NOMO-1 treated with dmso at 0.1 percent for 144 hours (cell line): ENCODE measurements at regions not wholly inside any gene's neighbourhood (a gene's known extent, or its start where the extent isn't known, plus 50 kb on each side); places are given as distances from the start of the nearest gene placed in this dataset.

ENCODE experiments used
- DNase-seq: peaks from one replicate; lab custom pipeline; 2025; ENCODE audit not compliant: unreplicated experiment; lab: John Stamatoyannopoulos, UW

DNA sequence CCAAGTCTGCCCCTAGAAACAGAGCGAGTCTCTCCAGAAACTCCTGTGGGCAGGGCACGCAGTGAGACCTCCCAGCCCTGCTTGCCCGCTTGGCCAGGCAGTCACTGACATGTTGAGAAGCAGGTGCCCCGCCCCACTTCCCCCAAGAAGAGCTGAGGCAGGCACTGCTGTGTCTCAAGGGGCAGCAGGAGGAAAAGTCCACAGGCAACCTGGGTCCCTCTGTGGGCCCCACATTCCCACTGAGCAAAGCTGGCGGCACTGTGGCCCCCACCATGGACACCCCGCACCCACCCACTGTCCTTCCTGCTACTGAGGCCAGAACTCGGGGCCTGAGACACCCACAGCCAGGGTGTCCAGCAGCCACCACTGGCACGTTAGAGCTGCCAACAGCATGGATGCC is 137.3 kb upstream of the NKX1-1 start:
- DNase-seq, result no peak

DNA sequence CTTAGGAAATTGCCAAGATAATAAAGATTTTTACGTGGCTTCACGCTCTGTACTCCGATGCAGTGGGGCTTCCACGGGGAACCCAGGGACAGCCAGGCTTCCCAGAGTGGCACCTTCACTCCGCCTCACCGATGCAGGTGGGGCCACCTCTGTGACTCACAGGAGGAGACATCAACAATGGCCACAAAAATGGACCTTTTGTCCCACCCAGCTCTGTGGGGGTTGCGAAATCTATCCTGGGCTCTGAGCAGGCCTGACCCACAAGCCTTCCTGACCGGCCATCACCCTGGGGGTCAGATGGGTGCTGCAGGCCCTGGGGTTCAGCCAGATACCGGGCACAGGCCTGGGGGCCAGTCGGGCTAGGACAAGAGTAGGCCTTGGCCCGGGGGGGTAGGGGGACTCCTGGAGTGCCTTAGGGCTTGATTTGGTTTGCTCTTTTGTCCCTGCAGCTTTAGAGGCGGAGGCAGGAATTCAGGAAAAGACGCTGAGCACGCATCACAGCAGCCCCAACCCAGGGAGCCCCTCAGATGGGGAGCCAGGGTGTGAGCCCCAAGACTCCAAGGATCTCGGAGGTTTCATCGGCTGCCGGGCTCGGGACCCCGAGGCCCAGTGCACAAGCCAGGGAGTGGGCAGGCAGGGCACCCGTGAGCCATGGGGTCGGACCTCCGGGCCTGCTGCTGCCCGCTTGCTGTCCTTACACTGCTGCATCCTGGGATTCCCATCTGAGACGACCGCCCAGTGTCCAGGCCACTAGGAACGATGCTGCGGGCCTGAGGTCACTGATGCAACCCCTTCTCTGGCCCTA is 136.5 kb upstream of the NKX1-1 start:
- no peak for DNase-seq

DNA sequence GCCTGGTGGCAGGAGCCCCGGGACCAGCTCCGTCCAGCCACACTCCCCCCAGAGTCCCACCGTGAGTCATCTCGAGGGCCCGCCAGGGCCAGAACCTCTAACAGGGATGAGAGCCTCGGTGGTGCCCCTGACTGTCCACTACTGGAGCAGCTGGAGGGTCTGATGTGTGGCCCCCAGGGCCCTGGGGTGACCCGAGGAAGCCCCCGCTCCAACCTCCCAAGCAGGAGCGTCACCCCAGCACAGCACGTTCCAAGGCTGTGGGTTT is 135.9 kb upstream of the NKX1-1 start:
- DNase-seq, result no peak

DNA sequence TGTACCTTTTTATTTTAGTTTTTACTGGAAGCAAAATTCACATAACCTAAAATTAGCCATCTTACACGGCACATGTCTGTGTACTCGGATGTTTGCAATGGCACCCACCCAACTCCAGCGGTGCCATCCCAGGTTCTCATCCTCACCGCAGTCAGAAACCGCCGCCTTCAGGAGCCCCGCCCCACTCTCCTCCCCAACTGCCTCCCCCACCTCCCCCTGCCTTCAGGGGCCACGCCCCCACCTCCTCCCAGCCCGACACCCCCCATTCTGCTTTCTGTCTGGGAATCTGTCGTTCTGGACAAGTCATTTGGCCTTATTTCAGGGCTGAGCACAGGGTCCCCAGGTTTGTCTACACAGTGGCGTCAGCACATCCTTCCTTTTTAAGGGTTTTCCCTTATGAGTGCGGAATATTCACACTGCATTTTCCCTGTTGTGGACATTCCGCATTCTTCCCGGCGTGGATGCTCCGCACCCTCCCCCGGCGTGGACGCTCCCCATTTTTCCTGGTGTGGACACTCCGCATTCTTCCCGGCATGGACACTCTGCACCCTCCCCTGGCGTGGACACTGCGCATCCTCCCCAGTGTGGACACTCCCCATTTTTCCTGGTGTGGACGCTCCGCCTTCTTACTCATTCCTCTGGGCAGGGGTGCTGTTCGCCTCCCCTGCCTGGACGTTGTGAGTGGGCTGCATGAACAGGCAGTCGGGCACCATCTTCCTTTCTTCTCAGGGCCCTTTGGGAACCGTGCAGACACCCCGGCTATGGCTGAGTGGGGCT is 135.4 kb upstream of the NKX1-1 start:
- no peak for DNase-seq

DNA sequence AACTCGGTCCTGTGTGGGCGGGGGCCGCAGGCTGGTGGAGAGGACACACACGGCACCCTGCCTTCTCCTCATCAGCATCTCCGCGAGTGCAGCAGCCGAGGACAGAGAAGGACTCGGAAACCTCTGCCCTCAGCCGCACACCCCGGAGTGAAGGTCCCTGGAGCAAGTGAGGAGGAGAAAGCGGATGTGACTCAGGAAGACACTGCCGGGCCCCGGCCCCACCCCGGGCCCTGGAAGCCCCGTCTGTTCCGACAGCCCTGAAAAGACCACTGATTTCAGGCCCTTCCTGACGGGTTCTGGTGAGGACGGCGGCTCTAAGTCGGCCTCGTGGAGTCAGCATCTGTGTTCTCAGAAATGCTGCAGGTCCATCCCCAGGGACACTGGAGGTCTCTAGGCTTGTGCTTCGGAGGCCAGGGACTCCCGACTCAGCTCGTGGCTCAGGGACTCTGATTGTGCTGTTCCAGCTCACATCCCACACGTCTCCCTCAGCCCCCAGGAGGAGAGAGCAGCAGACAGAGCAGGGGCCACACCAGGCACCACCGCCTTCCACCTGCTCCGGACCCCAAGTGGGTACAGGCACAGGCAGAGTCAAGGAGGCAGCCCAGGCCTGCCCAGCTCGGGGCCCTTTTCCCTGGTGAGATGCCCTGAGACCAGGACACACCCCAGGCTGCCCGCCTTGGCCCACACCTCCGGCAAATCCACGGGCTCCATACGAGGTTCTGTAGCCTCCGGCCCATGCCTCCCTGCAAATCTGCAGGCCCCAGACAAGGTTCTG is 134.5 kb upstream of the NKX1-1 start:
- DNase-seq, result no peak

DNA sequence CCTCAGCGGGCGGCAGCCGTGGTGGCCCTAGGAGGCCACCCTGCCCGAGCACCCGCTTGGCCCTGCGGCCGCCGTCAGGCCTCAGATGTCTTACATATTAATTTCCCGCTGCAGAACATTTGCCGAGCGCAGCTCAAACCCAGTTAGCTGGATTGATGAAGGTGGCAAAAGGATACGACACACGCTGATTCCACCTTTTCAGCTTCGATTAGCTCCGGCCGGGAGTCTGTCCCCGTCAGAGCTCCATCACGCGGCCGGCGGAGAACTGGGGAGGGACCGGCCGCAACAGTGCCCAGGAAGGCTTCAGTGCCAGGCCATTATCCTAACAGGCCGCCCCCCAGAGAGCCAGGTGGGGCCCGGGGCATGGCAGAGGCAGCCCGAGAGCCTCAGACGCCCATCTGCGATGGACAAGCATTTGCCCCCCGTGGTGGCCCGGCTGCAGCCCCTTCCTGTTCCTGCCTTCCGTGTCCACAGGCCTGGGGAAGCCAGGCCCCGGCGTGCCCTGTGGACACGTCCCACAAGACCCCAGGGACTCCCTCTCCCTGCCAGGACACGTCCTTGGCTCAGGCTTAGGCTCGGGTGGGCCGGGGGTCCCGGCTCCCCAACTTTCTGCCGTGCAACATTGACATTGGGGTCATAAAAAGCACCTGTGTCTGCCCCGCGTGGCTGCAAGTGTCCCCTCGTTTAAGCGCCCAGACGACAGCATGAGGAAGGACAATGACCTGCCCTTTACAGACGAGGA is 133.8 kb upstream of the NKX1-1 start:
- DNase-seq, result no peak

DNA sequence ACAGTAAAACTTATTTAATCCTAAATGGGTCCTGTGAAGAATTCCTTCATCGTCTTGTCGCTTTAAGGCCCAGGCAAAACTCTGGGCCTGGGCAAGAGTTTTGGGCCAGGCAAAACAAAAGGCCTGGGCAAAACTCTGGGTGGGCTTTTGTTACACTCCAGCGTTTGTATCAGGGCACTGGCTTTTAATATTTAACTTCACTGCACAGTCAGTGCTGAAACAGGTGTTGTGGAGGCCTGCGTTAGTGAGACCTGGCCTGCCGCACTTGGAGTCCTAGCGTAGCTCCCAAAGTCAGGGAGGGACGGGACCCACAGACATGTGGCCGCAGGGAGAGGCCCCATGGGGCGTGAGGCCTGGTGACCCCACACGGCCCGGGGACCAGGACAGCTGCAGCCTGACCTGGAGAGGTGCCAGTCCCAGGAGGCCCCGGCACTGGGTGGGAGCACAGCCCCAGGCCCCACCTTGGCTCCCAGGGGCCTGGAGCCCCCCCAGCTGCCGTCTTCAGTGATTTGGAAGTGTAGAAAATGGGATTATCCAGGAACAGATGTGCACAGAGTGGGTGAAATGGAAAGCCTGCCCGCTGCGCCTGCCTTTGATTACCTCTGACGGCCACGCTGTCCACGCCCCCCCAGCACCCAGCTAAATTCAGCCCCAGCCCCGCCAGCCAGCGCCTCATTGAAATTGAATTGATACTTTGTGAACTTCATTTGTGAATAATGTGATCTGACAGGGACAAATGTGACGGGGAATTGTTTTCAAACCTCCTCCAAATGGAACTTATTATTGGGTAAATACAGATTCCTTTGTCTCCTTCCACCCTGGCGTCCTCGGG is 132.9 kb upstream of the NKX1-1 start:
- DNase-seq, result no peak

DNA sequence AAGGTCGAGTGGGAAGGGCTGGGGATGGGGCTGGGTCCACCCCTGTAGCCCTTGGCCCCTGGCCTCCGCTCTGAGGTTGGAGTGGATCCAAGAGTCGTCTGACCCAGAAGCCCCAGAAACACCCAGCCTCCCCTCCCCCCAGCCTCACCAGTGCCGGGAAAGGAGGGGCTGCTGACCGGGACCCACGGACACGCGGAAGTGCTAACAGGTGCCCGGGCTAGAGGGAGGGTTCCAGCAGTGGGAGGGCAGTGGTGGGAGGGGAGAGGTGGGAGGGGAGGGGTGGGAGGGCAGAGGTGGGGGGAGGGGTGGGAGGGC is 131.8 kb upstream of the NKX1-1 start:
- no peak for DNase-seq

DNA sequence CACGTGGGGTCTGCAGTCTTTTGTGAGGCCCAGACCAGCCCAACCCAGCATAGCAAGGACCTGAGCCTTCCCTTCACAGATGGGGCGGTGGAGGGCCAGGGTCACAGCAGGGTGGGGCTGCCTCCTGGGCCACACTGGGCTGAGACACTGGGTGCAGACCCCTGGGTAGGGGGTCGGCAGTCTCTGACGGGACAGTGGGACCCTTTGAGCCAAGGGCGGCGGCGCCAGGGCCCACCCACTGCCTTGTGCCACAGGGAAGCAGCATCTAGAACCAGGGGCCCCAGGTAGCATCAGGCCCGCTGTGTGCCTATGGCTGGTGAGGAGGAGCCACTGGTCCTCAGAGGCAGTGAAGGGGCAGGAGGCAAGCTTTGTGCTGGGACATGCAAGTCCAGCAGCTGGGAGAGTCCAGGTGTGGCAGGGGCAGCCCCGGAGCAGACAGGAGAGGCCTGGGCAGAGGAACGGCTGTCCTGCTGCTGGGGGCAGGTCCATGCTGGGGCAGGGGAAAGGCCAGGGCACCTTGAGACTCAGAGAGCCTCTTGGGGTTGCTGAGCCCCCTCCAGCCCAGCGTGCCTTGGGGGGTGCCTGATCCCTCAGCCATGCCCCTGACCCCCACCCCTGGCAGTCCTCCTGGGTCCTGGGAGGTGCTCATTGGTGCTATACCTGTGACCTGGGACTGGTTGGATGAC is 131.3 kb upstream of the NKX1-1 start:
- DNase-seq, result no peak

DNA sequence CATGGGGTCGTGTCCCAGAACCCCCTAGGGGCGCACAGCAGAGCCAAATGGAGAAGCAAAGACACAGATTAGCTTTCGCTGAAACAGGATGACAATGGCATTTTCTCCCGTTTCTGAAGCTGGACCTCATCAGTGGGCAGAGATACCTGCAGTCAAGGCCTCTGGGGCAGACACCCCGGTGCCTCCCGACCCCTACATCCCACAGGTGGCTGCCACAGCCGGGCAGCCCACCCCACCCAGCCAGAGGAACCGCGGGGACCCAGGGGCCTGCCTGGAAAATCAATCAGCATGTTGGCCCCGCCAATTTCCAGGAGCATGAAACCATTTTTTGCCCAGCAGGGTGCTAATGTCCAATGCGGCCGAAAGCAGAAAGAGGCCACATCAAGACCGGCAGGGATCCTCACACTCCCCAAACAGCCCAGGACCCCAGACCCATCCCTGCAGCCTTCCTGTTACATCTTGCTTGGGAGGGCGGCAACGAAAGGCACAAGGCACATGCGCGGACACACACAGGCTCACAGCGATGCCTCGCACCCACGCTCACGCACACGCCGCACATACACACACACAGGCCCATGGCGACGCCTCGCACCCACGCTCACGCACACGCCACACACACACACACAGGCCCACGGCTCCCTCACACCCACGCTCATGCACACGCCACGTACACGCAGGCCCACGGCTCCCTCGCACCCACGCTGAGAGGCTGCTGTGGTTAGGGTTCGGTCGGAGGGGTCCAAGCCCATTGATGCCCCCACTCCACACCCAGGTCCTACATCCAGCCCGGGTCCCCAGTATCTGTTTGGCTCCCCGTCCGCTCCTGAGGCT is 130.6 kb upstream of the NKX1-1 start:
- DNase-seq, result no peak

DNA sequence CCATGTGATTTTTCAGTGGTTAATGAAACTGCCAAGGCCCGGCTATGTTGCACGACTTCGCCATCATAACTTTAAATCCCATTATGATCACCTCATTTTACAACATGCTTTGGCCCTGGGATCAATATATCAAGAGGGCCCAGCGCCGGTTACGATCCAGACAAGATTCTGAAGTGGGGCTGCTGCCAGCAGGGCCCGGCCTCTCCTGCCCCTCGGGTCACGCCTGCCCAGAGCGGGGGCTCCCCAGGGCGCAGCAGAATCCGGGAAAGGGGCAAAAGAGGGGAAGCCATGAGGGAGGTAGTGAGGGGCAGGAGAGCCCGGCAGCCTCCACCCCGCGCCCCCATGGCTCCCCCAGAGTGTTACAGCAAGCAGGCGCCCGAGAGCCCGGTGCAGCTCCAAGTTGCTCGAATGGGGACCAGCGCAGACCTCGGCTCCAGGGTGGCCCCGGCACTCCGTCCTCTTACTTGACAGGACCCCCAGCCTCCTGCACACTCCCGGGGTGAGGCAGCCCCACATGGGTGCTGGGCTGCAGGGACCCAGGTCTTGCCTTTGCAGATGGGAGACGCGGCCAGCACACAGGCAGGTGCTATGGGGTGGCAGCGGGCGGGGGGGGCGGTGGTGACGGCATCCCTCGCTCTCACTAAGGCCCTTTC is 129.8 kb upstream of the NKX1-1 start:
- DNase-seq, result no peak

DNA sequence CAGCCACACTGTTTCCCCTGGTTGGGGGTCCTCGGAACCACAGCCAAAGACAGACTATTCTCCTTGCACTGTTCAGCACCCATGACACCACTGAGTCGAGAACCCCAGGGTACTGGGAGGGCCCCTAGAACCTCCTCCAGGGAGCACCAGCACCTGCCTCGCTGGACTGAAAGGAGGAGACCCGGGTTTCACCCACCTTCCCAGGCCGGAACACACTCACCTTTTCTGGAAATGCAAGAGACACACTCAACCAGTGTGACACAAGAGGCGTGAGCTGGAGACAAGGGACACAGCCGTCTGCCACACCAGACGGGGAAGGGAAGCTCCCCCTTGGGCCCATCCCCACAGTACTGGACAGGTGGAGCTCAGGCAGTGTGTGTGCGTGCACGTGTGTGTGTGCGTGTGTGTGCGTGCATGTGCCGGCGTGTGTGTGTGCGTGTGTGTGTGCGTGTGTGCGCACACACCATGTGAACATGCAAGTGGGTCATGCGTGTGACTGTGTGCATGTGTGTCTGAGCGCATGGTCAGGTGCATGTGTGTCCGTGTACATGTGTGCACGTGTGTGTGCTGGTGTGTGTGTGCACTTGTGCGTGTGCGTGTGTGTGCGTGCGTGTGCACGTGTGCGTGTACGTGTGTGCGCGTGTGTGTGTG is 128.8 kb upstream of the NKX1-1 start:
- no peak for DNase-seq

DNA sequence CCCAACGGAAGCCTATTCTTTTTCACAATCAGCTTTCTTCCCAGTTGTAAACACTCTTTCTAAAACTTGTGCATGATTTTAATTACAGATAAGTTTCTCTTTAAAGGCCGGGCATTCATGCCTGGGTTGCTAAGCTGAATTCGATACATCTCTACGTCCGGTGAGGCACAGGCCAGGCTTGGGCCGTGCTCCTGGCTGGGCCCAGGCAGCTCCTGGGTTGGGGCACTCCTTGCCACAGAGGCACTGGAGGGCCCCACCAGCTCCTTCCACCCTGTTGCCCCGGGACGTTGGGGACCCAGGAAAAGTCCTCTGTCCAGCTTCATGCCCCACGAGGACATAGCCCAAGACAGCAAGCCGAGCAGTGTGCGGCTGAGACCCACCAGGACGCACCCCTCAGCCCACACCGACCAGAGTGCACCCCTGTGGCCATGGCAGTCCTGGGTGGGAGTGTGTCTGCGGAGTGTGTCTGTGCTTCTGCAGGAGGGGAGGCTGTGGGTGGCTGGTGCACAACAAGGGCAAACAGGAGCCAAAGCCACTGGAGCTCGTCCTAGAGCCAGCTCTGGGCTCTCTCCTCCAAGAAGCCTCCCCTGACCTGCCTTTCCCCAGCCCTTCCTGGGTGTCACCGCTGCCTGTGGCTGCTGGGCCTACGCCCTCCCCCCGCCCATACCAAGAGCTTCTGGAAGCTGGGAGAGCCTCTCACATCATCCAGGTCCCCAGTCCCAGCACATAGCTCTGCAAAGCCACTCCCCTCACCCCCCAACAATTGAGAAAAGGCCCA is 128.0 kb upstream of the NKX1-1 start:
- no peak for DNase-seq

DNA sequence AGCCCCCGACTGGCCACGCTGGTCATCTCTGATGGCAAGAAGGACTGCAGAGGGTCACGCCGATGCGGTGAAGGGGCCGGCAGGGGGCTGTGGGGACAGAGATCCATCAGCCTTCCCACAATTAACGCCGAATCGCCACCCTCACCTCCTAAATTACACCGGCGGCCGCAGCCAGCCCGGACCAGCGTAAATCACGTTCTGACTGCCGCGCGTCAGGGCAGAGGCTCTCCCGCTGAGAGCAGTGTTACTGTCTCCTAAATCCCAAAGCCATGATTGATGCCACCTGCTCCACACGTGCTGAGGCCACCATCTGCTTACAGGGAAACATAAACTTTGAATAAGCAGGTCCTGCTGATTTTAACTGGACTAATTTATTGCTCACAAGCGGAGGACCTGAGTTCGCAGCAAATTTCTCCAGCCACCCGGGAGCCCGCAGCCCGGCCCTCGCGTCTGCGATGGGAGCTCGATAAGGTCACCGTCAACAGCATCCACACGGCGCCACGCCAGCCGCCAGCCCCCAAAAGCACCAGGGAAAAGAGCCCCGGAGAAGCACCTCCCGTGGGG is 127.3 kb upstream of the NKX1-1 start:
- no peak for DNase-seq

DNA sequence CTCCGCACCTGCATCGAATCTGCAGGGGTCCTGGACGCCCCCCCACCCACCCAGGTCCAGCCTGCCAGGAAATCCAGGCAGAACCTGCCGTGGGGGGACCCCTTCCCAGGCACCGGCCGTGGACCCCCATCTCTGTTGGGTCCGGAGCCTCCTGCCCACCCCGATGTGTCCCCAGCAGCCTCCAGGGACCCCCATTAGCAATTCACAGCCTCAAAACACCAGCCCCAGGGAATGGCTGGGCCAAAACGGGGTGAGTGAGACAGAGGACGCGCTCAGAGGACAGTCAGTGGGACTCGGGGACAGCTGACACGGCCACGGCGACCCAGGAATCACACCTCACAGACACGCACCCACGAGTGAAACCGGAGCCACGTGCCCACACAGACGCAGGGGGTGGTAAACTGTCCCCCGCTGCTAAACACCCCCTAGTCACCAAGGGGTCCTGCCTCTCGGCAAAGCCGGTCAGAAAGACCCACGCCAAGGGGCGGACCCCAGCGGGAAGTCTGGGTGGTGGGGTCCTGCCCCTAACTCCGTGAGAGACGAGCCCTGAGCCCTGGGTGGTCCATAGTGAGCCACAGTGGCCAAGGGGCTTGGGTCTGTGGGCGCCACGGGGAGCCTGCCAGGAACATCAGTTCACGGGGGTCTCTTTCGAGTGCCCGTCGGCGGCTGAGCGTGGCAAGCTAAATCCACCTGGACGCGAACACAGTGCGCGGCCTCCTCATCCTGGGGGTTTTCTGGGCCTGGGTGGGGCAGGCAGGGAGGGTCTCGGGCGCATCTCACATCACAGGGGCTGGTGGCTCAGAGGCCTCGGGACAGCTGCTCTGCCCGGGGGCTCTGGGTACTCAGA is 126.5 kb upstream of the NKX1-1 start:
- no peak for DNase-seq
